HCT116 (cell line): ENCODE measurements at regions not wholly inside any gene's neighbourhood (a gene's known extent, or its start where the extent isn't known, plus 50 kb on each side); places are given as distances from the start of the nearest gene placed in this dataset.

ENCODE experiments used
- ATF3 ChIP-seq: IDR thresholded peaks from 2 replicates; pipeline ENCODE4 v1.6.1; 2012
- CTCF ChIP-seq, 3 experiments: fragments of 200-600 bp in 1 of 3; sonication (generic) in 1 of 3; IDR thresholded peaks in 2 of 3; conservative IDR thresholded peaks in 1 of 3; 2 replicates each; pipeline ENCODE4 v1.5.1; 2012 to 2017; ENCODE audit warnings: low read depth in 2 of 3, low read length in 2 of 3, antibody characterized with exemption in 1 of 3, borderline replicate concordance in 1 of 3, control low read depth in 1 of 3, mild to moderate bottlenecking in 1 of 3, mixed read lengths in 1 of 3, mixed run types in 1 of 3, moderate library complexity in 1 of 3; ENCODE audit not compliant: insufficient read depth in 1 of 3
- ELF1 ChIP-seq: IDR thresholded peaks from 2 replicates; pipeline ENCODE4 v1.6.1; 2012; ENCODE audit warnings: low read depth, borderline replicate concordance
- EZH2 ChIP-seq: fragments of 200-600 bp; sonication (generic); IDR thresholded peaks from 2 replicates; pipeline ENCODE4 v1.6.1; 2017; ENCODE audit warnings: antibody characterized with exemption, mixed run types
- EZH2phosphoT487 ChIP-seq: fragments of 200-600 bp; IDR thresholded peaks from 2 replicates; pipeline ENCODE4 v1.6.1; 2018; ENCODE audit warnings: antibody characterized with exemption, borderline replicate concordance
- FOSL1 ChIP-seq: IDR thresholded peaks from 2 replicates; pipeline ENCODE4 v1.6.1; 2012; ENCODE audit warnings: low read depth
- JUND ChIP-seq: IDR thresholded peaks from 2 replicates; pipeline ENCODE4 v1.6.1; 2012
- POLR2A ChIP-seq: IDR thresholded peaks from 2 replicates; pipeline ENCODE4 v1.7.0; 2011; ENCODE audit warnings: borderline replicate concordance; ENCODE audit not compliant: insufficient read depth, insufficient read length; ENCODE audit errors: extremely low read depth
- POLR2AphosphoS5 ChIP-seq: IDR thresholded peaks from 2 replicates; pipeline ENCODE4 v1.6.1; 2011; ENCODE audit warnings: mild to moderate bottlenecking, low read depth, low read length, moderate library complexity
- YY1 ChIP-seq: IDR thresholded peaks from 2 replicates; pipeline ENCODE4 v1.6.1; 2011; ENCODE audit warnings: low read length, low read depth, moderate library complexity, mild to moderate bottlenecking; ENCODE audit not compliant: insufficient replicate concordance; ENCODE audit errors: extremely low read depth
- ZNF274 ChIP-seq: fragments of 200-500 bp; sonication (Bioruptor generic); IDR thresholded peaks from 2 replicates; pipeline ENCODE4 v1.6.1; 2014; ENCODE audit warnings: mild to moderate bottlenecking, low read depth, low read length, inconsistent platforms
- TF ChIP-seq, protein P1 (sequence below): IDR thresholded peaks from 2 replicates; pipeline ENCODE4 v1.6.1; 2012

DNA sequence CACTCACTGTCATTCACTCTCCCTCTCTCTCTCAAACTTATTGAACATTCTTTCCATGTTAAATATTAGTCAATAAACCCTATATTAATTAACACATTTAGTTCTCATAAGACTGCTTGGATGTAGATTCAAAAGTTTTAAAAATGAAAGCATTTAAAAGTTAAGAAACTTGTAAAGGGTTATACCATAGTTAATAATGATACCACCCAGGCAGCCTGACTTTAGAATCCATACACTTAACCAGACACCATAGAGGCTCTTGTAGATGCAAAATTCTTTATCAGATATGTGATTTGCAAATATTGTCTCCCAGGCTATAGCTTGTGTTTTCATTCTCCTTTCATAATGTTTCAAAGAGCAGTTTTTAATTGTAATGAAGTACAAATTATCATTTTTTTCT is 335.8 kb upstream of the ACTBL2 start:
- TF ChIP-seq CTCF (IDR thresholded peaks at IDR 0.05 in 2 of 3, conservative IDR thresholded peaks at IDR 0.05 in 1 of 3; ENCODE audit: borderline replicate concordance in 1 of 3, insufficient read depth in 1 of 3, low read depth in 2 of 3, low read length in 2 of 3) (no peak), FOSL1 (no peak), ATF3 (no peak), POLR2A (no peak), JUND (no peak), EZH2phosphoT487 (no peak), ELF1 (no peak), YY1 (no peak), POLR2AphosphoS5 (no peak), EZH2 (no peak), ZNF274 (no peak)
- TF ChIP-seq, protein P1, sequence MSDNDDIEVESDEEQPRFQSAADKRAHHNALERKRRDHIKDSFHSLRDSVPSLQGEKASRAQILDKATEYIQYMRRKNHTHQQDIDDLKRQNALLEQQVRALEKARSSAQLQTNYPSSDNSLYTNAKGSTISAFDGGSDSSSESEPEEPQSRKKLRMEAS: no peak
